ENCODE measurements at regions not wholly inside any gene's neighbourhood (a gene's known extent, or its start where the extent isn't known, plus 50 kb on each side); places are given as distances from the start of the nearest gene placed in this dataset.

DNA sequence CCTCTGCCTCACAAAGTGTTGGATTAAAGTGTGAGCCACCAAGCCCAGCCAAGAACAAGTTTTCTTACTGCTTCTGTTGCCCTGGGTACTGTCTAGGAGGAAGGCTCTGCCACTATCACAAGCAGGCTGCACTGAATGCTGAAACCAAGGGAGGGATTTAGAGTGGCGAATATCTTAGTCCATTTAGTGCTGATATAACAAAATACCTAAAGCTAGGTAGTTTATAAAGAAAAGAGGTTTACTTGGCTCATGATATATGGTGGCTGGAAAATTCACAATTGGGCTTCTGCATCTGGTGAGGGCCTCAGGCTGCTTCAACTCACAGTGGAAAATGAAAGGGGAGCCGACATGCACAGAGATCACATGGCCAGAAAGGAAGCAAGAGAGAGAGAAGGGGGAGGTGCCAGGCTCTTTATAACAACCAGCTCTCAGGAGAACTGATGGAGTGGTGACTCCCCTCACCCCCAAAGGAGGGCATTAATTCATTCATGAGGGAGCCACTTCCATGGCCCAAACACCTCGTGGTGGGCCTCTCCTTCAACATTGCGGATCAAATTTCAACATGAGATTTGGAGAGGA lies 146.0 kb upstream of the SERPINE2 start:
- H3K9me3 Mint-ChIP-seq = peaks cover 2% of the 10 kb centered on the region
- intact Hi-C loops (cut with micrococcal nuclease) = no loop called here
- no peaks in the 10 kb centered on the region for H3K27me3 Mint-ChIP-seq (ENCODE audit: low read depth)
- CTCF ChIA-PET = no interaction called here
- no peaks in the 10 kb centered on the region for H3K36me3 Mint-ChIP-seq (ENCODE audit: low read depth)
- no peak overlapping the region for H3K4me3 Mint-ChIP-seq
- no peak for DNase-seq
- H3K27ac Mint-ChIP-seq = no peak overlapping the region
- H3K4me1 Mint-ChIP-seq (ENCODE audit: low read depth) = no peaks in the 10 kb centered on the region

GRCh38 chr2:224183086-224183485 lies 144.0 kb upstream of the SERPINE2 start:
- Mint-ChIP-seq H3K4me3 (no peak overlapping the region), H3K27ac (no peak overlapping the region), H3K9me3 (peaks cover 2% of the 10 kb centered on the region), H3K4me1 (ENCODE audit: low read depth) (no peaks in the 10 kb centered on the region), H3K27me3 (ENCODE audit: low read depth) (no peaks in the 10 kb centered on the region), H3K36me3 (ENCODE audit: low read depth) (no peaks in the 10 kb centered on the region)
- CTCF ChIA-PET = no interaction called here
- no peak for DNase-seq
- intact Hi-C loops (cut with micrococcal nuclease) = no loop called here

GRCh38 chr2:224182498-224182897 lies 143.4 kb upstream of the SERPINE2 start:
- intact Hi-C loops (cut with micrococcal nuclease) = no loop called here

DNA sequence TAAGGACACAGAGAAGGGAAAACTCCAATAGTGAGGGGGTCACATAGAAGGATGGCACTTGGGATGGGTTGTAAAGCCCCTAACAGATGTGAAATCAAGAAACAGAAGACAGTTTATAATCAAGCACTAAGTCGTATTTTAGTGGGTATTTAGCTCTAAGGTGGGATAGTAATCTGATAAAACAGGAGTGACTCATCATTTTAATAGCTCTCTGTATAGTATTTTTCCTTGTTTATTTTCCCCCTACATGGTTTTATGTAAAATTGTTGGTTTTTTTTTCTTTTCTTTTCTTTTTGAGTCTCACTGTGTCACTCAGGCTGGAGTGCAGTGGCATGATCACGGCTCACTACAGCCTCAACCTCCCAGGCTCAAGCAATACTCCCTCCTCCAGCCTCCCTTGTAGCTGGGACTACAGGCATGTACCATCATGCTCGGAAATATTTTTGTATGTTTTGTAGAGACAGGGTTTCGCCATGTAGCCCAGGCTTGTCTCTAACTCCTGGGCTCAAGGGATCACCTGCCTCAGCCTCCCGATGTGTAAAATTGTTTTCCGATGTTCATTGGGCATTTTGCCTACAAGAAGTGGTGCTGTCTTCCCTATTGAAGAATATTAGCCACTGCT lies 142.6 kb upstream of the SERPINE2 start:
- Mint-ChIP-seq H3K9me3 (no peaks in the 10 kb centered on the region), H3K4me1 (ENCODE audit: low read depth) (no peaks in the 10 kb centered on the region), H3K36me3 (ENCODE audit: low read depth) (no peaks in the 10 kb centered on the region), H3K27me3 (ENCODE audit: low read depth) (peaks cover 2% of the 10 kb centered on the region), H3K4me3 (no peak overlapping the region), H3K27ac (no peak overlapping the region)
- DNase-seq = no peak
- CTCF ChIA-PET = interaction anchor here (0.9 to 2.2 kb wide), 2 partner anchors 15 to 188 kb away, joined by 4 to 8 read pairs; no protein-coding TSS in a partner anchor
- intact Hi-C loops (cut with micrococcal nuclease) = no loop called here

More at GRCh38 chr2:224182498-224182897, 143.4 kb upstream of the SERPINE2 start:
- CTCF ChIA-PET = no interaction called here
- Mint-ChIP-seq H3K4me3 (no peak overlapping the region), H3K27me3 (ENCODE audit: low read depth) (no peaks in the 10 kb centered on the region), H3K27ac (no peak overlapping the region), H3K36me3 (ENCODE audit: low read depth) (no peaks in the 10 kb centered on the region), H3K4me1 (ENCODE audit: low read depth) (no peaks in the 10 kb centered on the region), H3K9me3 (peaks cover under 1% of the 10 kb centered on the region)
- DNase-seq = no peak

DNA sequence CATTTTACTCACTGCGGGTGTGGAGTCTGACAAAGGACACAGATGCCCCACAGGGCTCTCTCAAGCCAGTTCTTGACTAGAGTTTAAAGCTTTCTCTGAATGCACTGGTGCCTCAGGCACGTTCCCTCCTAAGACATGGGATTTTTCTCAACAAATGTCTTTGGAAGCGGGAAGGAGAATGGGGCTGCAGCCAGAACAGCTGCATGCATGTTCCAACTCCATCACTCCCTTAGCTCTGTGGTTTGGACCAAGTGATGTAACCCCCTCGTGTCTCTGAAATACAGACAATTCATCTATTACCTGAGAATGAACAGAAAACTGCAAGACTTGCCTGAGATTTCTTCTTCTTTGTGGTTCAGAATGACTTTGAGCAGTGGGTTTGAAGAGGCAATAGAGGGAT lies 141.7 kb upstream of the SERPINE2 start:
- H3K9me3 Mint-ChIP-seq = no peaks in the 10 kb centered on the region
- H3K36me3 Mint-ChIP-seq (ENCODE audit: low read depth) = no peaks in the 10 kb centered on the region
- H3K4me3 Mint-ChIP-seq = no peak overlapping the region
- no peaks in the 10 kb centered on the region for H3K4me1 Mint-ChIP-seq (ENCODE audit: low read depth)
- intact Hi-C loops (cut with micrococcal nuclease) = no loop called here
- H3K27me3 Mint-ChIP-seq (ENCODE audit: low read depth) = peaks cover 2% of the 10 kb centered on the region
- no peak for DNase-seq
- H3K27ac Mint-ChIP-seq = no peak overlapping the region
- CTCF ChIA-PET = interaction anchor here (2.2 kb wide), 1 partner anchor 187 kb away, joined by 8 read pairs; no protein-coding TSS in a partner anchor

DNA sequence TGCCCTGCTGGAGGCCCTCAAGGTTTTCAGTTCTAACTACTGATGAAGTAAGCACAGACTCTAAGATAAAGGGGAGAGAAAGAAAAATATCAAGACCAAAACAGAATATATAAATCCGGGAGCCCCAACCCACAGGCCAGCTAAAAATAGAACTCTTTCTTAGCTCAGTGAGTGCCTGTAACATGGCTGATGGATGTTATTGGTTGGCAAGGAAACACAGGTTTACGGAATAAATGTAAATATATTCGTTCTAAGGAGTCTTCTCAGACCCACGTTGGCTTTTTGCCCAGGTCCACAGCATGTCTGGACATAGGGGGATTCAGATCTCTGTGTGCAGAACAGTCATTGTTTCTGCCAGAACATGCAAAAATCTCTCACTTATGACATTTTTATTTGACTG lies 139.0 kb upstream of the SERPINE2 start:
- no peak overlapping the region for H3K27ac Mint-ChIP-seq
- H3K9me3 Mint-ChIP-seq = no peaks in the 10 kb centered on the region
- no peaks in the 10 kb centered on the region for H3K36me3 Mint-ChIP-seq (ENCODE audit: low read depth)
- intact Hi-C loops (cut with micrococcal nuclease) = no loop called here
- CTCF ChIA-PET = interaction anchor here (1.2 kb wide), 1 partner anchor 184 kb away, joined by 3 read pairs; no protein-coding TSS in a partner anchor
- peaks cover 6% of the 10 kb centered on the region for H3K27me3 Mint-ChIP-seq (ENCODE audit: low read depth)
- no peak for DNase-seq
- no peak overlapping the region for H3K4me3 Mint-ChIP-seq
- no peaks in the 10 kb centered on the region for H3K4me1 Mint-ChIP-seq (ENCODE audit: low read depth)

GRCh38 chr2:224175538-224175937 lies 136.5 kb upstream of the SERPINE2 start:
- CTCF ChIA-PET = interaction anchor here (0.8 kb wide), 1 partner anchor 18 kb away, joined by 3 read pairs; no protein-coding TSS in a partner anchor
- H3K36me3 Mint-ChIP-seq (ENCODE audit: low read depth) = no peaks in the 10 kb centered on the region
- H3K27ac Mint-ChIP-seq = no peak overlapping the region
- no peak overlapping the region for H3K4me3 Mint-ChIP-seq
- H3K4me1 Mint-ChIP-seq (ENCODE audit: low read depth) = no peaks in the 10 kb centered on the region
- intact Hi-C loops (cut with micrococcal nuclease) = no loop called here
- DNase-seq = no peak
- no peaks in the 10 kb centered on the region for H3K9me3 Mint-ChIP-seq
- peaks cover 9% of the 10 kb centered on the region for H3K27me3 Mint-ChIP-seq (ENCODE audit: low read depth)

DNA sequence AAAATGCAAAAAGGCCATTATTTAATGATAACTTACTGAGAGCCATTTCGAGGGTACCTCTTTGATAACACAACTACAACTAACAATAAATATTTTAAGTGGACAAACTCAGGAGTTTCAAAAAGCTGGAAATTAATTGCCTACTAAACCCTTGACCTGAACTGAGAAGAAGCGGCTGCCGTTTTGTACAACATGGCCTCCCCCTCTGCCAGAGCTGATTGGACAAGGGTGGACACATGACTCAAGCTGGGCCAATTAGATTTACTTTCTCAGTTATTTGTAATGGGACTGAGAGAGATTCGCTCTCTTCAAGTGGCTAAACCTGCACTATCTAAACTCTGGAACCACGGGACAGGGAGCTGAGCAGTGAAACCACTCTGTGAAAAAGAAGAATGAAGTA lies 135.9 kb upstream of the SERPINE2 start:
- Mint-ChIP-seq H3K4me3 (no peak overlapping the region), H3K27me3 (ENCODE audit: low read depth) (peaks cover 9% of the 10 kb centered on the region), H3K4me1 (ENCODE audit: low read depth) (no peaks in the 10 kb centered on the region), H3K27ac (no peak overlapping the region), H3K9me3 (no peaks in the 10 kb centered on the region), H3K36me3 (ENCODE audit: low read depth) (no peaks in the 10 kb centered on the region)
- CTCF ChIA-PET = no interaction called here
- intact Hi-C loops (cut with micrococcal nuclease) = no loop called here
- no peak for DNase-seq

GRCh38 chr2:224174521-224174920 lies 135.4 kb upstream of the SERPINE2 start:
- H3K9me3 Mint-ChIP-seq = no peaks in the 10 kb centered on the region
- no peak overlapping the region for H3K27ac Mint-ChIP-seq
- intact Hi-C loops (cut with micrococcal nuclease) = no loop called here
- no peaks in the 10 kb centered on the region for H3K36me3 Mint-ChIP-seq (ENCODE audit: low read depth)
- CTCF ChIA-PET = no interaction called here
- no peak for DNase-seq
- H3K27me3 Mint-ChIP-seq (ENCODE audit: low read depth) = peaks cover 9% of the 10 kb centered on the region
- H3K4me1 Mint-ChIP-seq (ENCODE audit: low read depth) = no peaks in the 10 kb centered on the region
- H3K4me3 Mint-ChIP-seq = no peak overlapping the region

DNA sequence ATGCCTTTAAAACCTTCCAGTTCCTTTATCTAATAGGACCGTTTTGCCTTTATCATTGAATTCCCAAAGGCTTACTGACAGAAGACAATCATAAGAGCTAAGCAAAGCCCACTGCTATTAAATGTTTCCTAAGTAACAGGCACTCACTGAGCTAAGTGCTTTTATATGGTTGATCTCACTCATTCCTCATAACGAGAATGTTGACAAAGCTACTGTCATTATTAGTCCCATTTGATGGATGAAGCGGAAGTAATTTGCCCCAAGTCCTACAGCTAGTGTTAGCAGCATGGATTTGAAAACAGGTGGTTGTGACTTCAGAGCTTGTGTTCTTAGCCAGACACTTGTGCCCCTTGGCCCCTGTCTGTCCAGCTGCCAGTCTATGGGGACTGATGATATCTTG lies 134.8 kb upstream of the SERPINE2 start:
- H3K4me3 Mint-ChIP-seq = no peak overlapping the region
- intact Hi-C loops (cut with micrococcal nuclease) = no loop called here
- no peaks in the 10 kb centered on the region for H3K9me3 Mint-ChIP-seq
- no peaks in the 10 kb centered on the region for H3K4me1 Mint-ChIP-seq (ENCODE audit: low read depth)
- peaks cover 9% of the 10 kb centered on the region for H3K27me3 Mint-ChIP-seq (ENCODE audit: low read depth)
- no peak for DNase-seq
- H3K36me3 Mint-ChIP-seq (ENCODE audit: low read depth) = no peaks in the 10 kb centered on the region
- CTCF ChIA-PET = no interaction called here
- H3K27ac Mint-ChIP-seq = no peak overlapping the region

- Mint-ChIP-seq H3K27me3 (ENCODE audit: low read depth) (peaks cover 9% of the 10 kb centered on the region), H3K36me3 (ENCODE audit: low read depth) (no peaks in the 10 kb centered on the region), H3K4me1 (ENCODE audit: low read depth) (no peaks in the 10 kb centered on the region), H3K9me3 (no peaks in the 10 kb centered on the region), H3K4me3 (no peak overlapping the region), H3K27ac (no peak overlapping the region)
- CTCF ChIA-PET = no interaction called here
- no peak for DNase-seq
- intact Hi-C loops (cut with micrococcal nuclease) = no loop called here
Measured at GRCh38 chr2:224173210-224173609, 134.1 kb upstream of the SERPINE2 start.

GRCh38 chr2:224171226-224171625 lies 132.1 kb upstream of the SERPINE2 start:
- no peak overlapping the region for H3K4me3 Mint-ChIP-seq
- H3K27me3 Mint-ChIP-seq (ENCODE audit: low read depth) = peaks cover 7% of the 10 kb centered on the region
- no peak overlapping the region for H3K27ac Mint-ChIP-seq
- H3K4me1 Mint-ChIP-seq (ENCODE audit: low read depth) = no peaks in the 10 kb centered on the region
- H3K36me3 Mint-ChIP-seq (ENCODE audit: low read depth) = no peaks in the 10 kb centered on the region
- intact Hi-C loops (cut with micrococcal nuclease) = no loop called here
- CTCF ChIA-PET = no interaction called here
- peaks cover 3% of the 10 kb centered on the region for H3K9me3 Mint-ChIP-seq
- no peak for DNase-seq

DNA sequence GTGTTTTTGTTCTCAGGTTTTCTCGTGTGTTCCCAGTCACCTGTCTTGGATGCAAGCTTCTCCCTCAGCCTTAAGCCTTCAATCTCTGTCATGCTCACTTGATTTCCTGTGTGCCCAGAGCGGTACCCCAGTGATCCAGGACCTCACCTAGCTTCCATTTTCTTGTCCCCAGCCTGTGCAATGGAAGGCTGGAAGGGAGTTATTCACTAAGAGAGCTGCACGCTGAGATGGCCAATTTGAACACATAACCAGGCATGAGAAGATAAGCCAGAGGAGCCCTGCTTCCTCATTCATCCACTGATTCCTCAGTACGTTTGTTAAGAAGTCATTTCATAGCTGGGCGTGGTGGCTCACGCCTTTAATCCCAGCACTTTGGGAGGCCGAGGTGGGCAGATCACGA lies 130.8 kb upstream of the SERPINE2 start:
- peaks cover 3% of the 10 kb centered on the region for H3K9me3 Mint-ChIP-seq
- H3K4me1 Mint-ChIP-seq (ENCODE audit: low read depth) = no peaks in the 10 kb centered on the region
- H3K36me3 Mint-ChIP-seq (ENCODE audit: low read depth) = no peaks in the 10 kb centered on the region
- peaks cover 3% of the 10 kb centered on the region for H3K27me3 Mint-ChIP-seq (ENCODE audit: low read depth)
- DNase-seq = no peak
- H3K4me3 Mint-ChIP-seq = no peak overlapping the region
- intact Hi-C loops (cut with micrococcal nuclease) = no loop called here
- no peak overlapping the region for H3K27ac Mint-ChIP-seq
- CTCF ChIA-PET = no interaction called here
